H9 (cell line): ENCODE measurements at regions not wholly inside any gene's neighbourhood (a gene's known extent, or its start where the extent isn't known, plus 50 kb on each side); places are given as distances from the start of the nearest gene placed in this dataset.

Experiments
- DNase-seq: peaks from one replicate; pipeline ENCODE4 v3.0.0-alpha.2; 2017
- H2AFZ ChIP-seq: one replicate; pipeline ENCODE4 v1.6.1; 2013; ENCODE audit warnings: mild to moderate bottlenecking, low read length, control low read depth, moderate library complexity
- H2AK5ac ChIP-seq: 2 replicates; pipeline ENCODE4 v1.6.1; 2013; ENCODE audit warnings: low read length, control low read depth, mixed read lengths; ENCODE audit not compliant: insufficient read length
- H2BK120ac ChIP-seq: one replicate; pipeline ENCODE4 v1.6.1; 2013; ENCODE audit warnings: low read depth, mild to moderate bottlenecking, low read length, control low read depth, inconsistent platforms; ENCODE audit not compliant: poor library complexity, severe bottlenecking
- H2BK12ac ChIP-seq: 2 replicates; pipeline ENCODE4 v1.6.1; 2013; ENCODE audit warnings: low read length, control low read depth, mixed read lengths, low read depth; ENCODE audit not compliant: insufficient read length
- H2BK15ac ChIP-seq: 2 replicates; pipeline ENCODE4 v1.6.1; 2013; ENCODE audit warnings: low read depth, low read length, control low read depth
- H2BK20ac ChIP-seq: one replicate; pipeline ENCODE4 v1.6.1; 2013; ENCODE audit warnings: low read depth, mild to moderate bottlenecking, low read length, control low read depth, inconsistent platforms; ENCODE audit not compliant: poor library complexity, severe bottlenecking
- H2BK5ac ChIP-seq: 2 replicates; pipeline ENCODE4 v1.6.1; 2013; ENCODE audit warnings: low read length, control low read depth, mixed read lengths; ENCODE audit not compliant: insufficient read length
- H3K14ac ChIP-seq: 2 replicates; pipeline ENCODE4 v1.6.1; 2013; ENCODE audit warnings: low read length, control low read depth; ENCODE audit not compliant: insufficient read depth
- H3K18ac ChIP-seq: 2 replicates; pipeline ENCODE4 v1.6.1; 2013; ENCODE audit warnings: low read depth, mild to moderate bottlenecking, mixed read lengths, low read length, control low read depth; ENCODE audit not compliant: insufficient read length
- H3K23ac ChIP-seq: 2 replicates; pipeline ENCODE4 v1.6.1; 2013; ENCODE audit warnings: low read length, control low read depth, mixed read lengths, low read depth; ENCODE audit not compliant: insufficient read length
- H3K23me2 ChIP-seq: 2 replicates; pipeline ENCODE4 v1.6.1; 2013; ENCODE audit warnings: low read depth, mild to moderate bottlenecking, mixed read lengths, low read length, control low read depth; ENCODE audit not compliant: insufficient read length, poor library complexity, severe bottlenecking
- H3K27ac ChIP-seq: 2 replicates; pipeline ENCODE4 v1.5.1; 2013; ENCODE audit warnings: low read length, control low read depth, mixed read lengths, low read depth; ENCODE audit not compliant: insufficient read length
- H3K27me3 ChIP-seq: 2 replicates; pipeline ENCODE4 v1.6.1; 2013; ENCODE audit warnings: low read length, control low read depth, inconsistent platforms; ENCODE audit not compliant: insufficient read depth
- H3K4ac ChIP-seq: 2 replicates; pipeline ENCODE4 v1.6.1; 2013; ENCODE audit warnings: low read depth, mild to moderate bottlenecking, control low read depth, inconsistent platforms, low read length, moderate library complexity
- H3K4me1 ChIP-seq: 2 replicates; pipeline ENCODE4 v1.6.1; 2013; ENCODE audit warnings: low read length, control low read depth, inconsistent platforms; ENCODE audit not compliant: insufficient read depth
- H3K4me2 ChIP-seq: 2 replicates; pipeline ENCODE4 v1.6.1; 2013; ENCODE audit warnings: low read length, control low read depth, mixed read lengths; ENCODE audit not compliant: insufficient read length, insufficient read depth
- H3K56ac ChIP-seq: 2 replicates; pipeline ENCODE4 v1.6.1; 2013; ENCODE audit warnings: low read depth, mild to moderate bottlenecking, mixed read lengths, low read length, control low read depth; ENCODE audit not compliant: insufficient read length
- H3K79me1 ChIP-seq: 2 replicates; pipeline ENCODE4 v1.6.1; 2013; ENCODE audit warnings: low read depth, mild to moderate bottlenecking, moderate library complexity, low read length, control low read depth, inconsistent platforms; ENCODE audit not compliant: insufficient read depth, poor library complexity, severe bottlenecking
- H3K79me2 ChIP-seq: 2 replicates; pipeline ENCODE4 v1.6.1; 2013; ENCODE audit warnings: low read length, control low read depth, inconsistent platforms; ENCODE audit not compliant: insufficient read depth
- H3K9ac ChIP-seq: 2 replicates; pipeline ENCODE4 v1.6.1; 2013; ENCODE audit warnings: low read length, control low read depth, mixed read lengths; ENCODE audit not compliant: insufficient read length; ENCODE audit errors: extremely low read depth
- H3K9me3 ChIP-seq: one replicate; pipeline ENCODE4 v1.6.1; 2013; ENCODE audit warnings: low read depth, low read length, inconsistent platforms; ENCODE audit not compliant: control insufficient read depth
- H3T11ph ChIP-seq: one replicate; pipeline ENCODE4 v1.6.1; 2013; ENCODE audit warnings: mild to moderate bottlenecking, low read length, control low read depth, inconsistent platforms
- H4K20me1 ChIP-seq: one replicate; pipeline ENCODE4 v1.6.1; 2013; ENCODE audit not compliant: control insufficient read depth, insufficient read length, insufficient read depth
- H4K5ac ChIP-seq: 2 replicates; pipeline ENCODE4 v1.6.1; 2013; ENCODE audit warnings: low read depth, mild to moderate bottlenecking, mixed read lengths, low read length, control low read depth; ENCODE audit not compliant: insufficient read length
- H4K8ac ChIP-seq: replicated peaks from 2 replicates; pipeline ENCODE4 v1.6.1; 2013; ENCODE audit warnings: low read length, control low read depth, mixed read lengths, low read depth; ENCODE audit not compliant: insufficient read length
- H4K91ac ChIP-seq: 2 replicates; pipeline ENCODE4 v1.6.1; 2013; ENCODE audit warnings: low read depth, mild to moderate bottlenecking, moderate library complexity, mixed read lengths, low read length, control low read depth; ENCODE audit not compliant: insufficient read length
- H3K27ac Mint-ChIP-seq, 3 experiments: 2 replicates in 2 of 3; 3 replicates in 1 of 3; pipeline ENCODE4 v1.8.0; 2020 to 2021; ENCODE audit warnings: mixed read lengths in 3 of 3, mild to moderate bottlenecking in 1 of 3, moderate library complexity in 1 of 3
- H3K27me3 Mint-ChIP-seq: 2 replicates; pipeline ENCODE4 v1.8.0; 2021; ENCODE audit warnings: low read depth, mild to moderate bottlenecking, moderate library complexity, mixed read lengths
- H3K36me3 Mint-ChIP-seq, 3 experiments: 2 replicates in 2 of 3; 3 replicates in 1 of 3; pipeline ENCODE4 v1.8.0; 2020 to 2021; ENCODE audit warnings: low read depth in 3 of 3, mixed read lengths in 3 of 3; ENCODE audit not compliant: insufficient read depth in 1 of 3
- H3K4me1 Mint-ChIP-seq, 2 experiments: 2 replicates each; pipeline ENCODE4 v1.8.0; 2020; ENCODE audit warnings: mixed read lengths in 2 of 2
- H3K4me3 Mint-ChIP-seq, 2 experiments: 2 replicates in 1 of 2; 3 replicates in 1 of 2; pipeline ENCODE4 v1.8.0; 2020 to 2021; ENCODE audit warnings: mild to moderate bottlenecking in 2 of 2, mixed read lengths in 2 of 2, moderate library complexity in 1 of 2
- H3K9me3 Mint-ChIP-seq, 2 experiments: 2 replicates in 1 of 2; 3 replicates in 1 of 2; pipeline ENCODE4 v1.8.0; 2020; ENCODE audit warnings: mild to moderate bottlenecking in 2 of 2, mixed read lengths in 2 of 2, moderate library complexity in 1 of 2
- WGBS: extraction: QIAGEN DNeasy Blood & Tissue Kit; methylation state at CpG from one replicate; pipeline ENCODE4 v1.1.7; 2013; ENCODE audit warnings: missing lambda C conversion rate, low lambda C conversion rate, mixed read lengths; ENCODE audit not compliant: insufficient read length; ENCODE audit errors: extremely low coverage; 5-methylcytosine and 5-hydroxymethylcytosine counted together
- TF ChIP-seq, protein P1 (sequence below): fragments of 200-600 bp; sonication (generic); conservative IDR thresholded peaks from 3 replicates; pipeline ENCODE4 v1.8.0; 2021; ENCODE audit warnings: antibody characterized with exemption, mild to moderate bottlenecking

DNA sequence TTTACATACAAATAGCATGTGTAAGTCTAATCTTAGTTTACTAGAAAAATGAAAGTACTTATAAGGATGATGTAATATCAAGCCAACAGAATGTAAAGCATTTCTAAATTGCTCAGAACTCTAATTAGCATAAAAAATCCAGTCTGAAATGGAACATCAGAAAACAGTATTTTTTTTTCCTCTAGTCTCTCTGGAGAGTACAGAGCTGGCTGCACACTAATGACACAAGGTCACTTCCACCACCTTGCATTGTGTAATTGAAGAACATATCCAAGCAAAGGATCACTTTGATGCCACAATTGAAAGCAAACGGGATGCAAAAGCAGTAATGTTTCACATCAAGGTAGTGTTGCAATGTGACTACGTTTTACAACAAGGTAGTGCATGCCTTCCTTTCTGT lies 548.0 kb upstream of the LUZP2 start:
- Histone ChIP-seq H3K9ac (no peak overlapping the region), H2BK120ac (no peak overlapping the region), H3K27me3 (no peaks in the 10 kb centered on the region), H4K8ac (no peak overlapping the region), H3K9me3 (no peaks in the 10 kb centered on the region), H4K91ac (no peak overlapping the region), H3K4me2 (no peak overlapping the region), H2BK20ac (no peak overlapping the region), H2BK5ac (no peak overlapping the region), H3K4ac (no peak overlapping the region), H3K56ac (no peak overlapping the region), H3T11ph (no peak overlapping the region), H3K79me1 (no peaks in the 10 kb centered on the region), H2AFZ (no peak overlapping the region), H3K4me1 (no peaks in the 10 kb centered on the region), H3K23me2 (no peaks in the 10 kb centered on the region), H2BK15ac (no peak overlapping the region), H3K18ac (no peak overlapping the region), H3K23ac (no peak overlapping the region), H3K79me2 (no peaks in the 10 kb centered on the region), H2AK5ac (no peak overlapping the region), H3K27ac (no peak overlapping the region), H3K14ac (no peak overlapping the region), H4K5ac (no peak overlapping the region), H4K20me1 (no peaks in the 10 kb centered on the region), H2BK12ac (no peak overlapping the region)
- TF ChIP-seq, protein P1, sequence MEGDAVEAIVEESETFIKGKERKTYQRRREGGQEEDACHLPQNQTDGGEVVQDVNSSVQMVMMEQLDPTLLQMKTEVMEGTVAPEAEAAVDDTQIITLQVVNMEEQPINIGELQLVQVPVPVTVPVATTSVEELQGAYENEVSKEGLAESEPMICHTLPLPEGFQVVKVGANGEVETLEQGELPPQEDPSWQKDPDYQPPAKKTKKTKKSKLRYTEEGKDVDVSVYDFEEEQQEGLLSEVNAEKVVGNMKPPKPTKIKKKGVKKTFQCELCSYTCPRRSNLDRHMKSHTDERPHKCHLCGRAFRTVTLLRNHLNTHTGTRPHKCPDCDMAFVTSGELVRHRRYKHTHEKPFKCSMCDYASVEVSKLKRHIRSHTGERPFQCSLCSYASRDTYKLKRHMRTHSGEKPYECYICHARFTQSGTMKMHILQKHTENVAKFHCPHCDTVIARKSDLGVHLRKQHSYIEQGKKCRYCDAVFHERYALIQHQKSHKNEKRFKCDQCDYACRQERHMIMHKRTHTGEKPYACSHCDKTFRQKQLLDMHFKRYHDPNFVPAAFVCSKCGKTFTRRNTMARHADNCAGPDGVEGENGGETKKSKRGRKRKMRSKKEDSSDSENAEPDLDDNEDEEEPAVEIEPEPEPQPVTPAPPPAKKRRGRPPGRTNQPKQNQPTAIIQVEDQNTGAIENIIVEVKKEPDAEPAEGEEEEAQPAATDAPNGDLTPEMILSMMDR = no peak
- no peak for DNase-seq
- Mint-ChIP-seq H3K4me3 (no peak overlapping the region), H3K27ac (no peak overlapping the region), H3K36me3 (no peaks in the 10 kb centered on the region), H3K4me1 (no peaks in the 10 kb centered on the region), H3K27me3 (no peaks in the 10 kb centered on the region), H3K9me3 (no peaks in the 10 kb centered on the region)
- no CpG with 5 or more reads among the region's 2 CpGs for WGBS
